ENCODE measurements at regions not wholly inside any gene's neighbourhood (a gene's known extent, or its start where the extent isn't known, plus 50 kb on each side); places are given as distances from the start of the nearest gene placed in this dataset.

- Mint-ChIP-seq H3K27me3 (ENCODE audit: insufficient read depth, low read depth, poor library complexity) (peaks cover 2% of the 10 kb centered on the region), H3K36me3 (ENCODE audit: low read depth) (peaks cover 16% of the 10 kb centered on the region; the same call in 2 of the 3 replicates), H3K4me1 (no peaks in the 10 kb centered on the region), H3K4me3 (no peak overlapping the region), H3K27ac (no peak overlapping the region), H3K9me3 (peaks cover 34% of the 10 kb centered on the region)
- Histone ChIP-seq H3K27me3 (ENCODE audit: insufficient read depth) (no peaks in the 10 kb centered on the region), H3K4me1 (ENCODE audit: insufficient read depth) (no peaks in the 10 kb centered on the region), H3K9me2 (ENCODE audit: insufficient read depth) (no peaks in the 10 kb centered on the region; the same call in 1 of the 2 replicates), H3K79me2 (replicated peaks; ENCODE audit: insufficient read depth) (no peaks in the 10 kb centered on the region), H3K4me3 (no peak overlapping the region), H4K20me1 (replicated peaks; ENCODE audit: insufficient read depth) (no peaks in the 10 kb centered on the region), H3F3A (replicated peaks; ENCODE audit: low read depth) (no peaks in the 10 kb centered on the region), H3K4me2 (no peak overlapping the region), H2AFZ (no peak overlapping the region), H3K36me3 (ENCODE audit: insufficient read depth) (no peaks in the 10 kb centered on the region; the same call in 1 of the 2 replicates), H3K27ac (ENCODE audit: low read depth) (no peak overlapping the region)
- ATAC-seq = no peak
- TF ChIP-seq, protein P1, sequence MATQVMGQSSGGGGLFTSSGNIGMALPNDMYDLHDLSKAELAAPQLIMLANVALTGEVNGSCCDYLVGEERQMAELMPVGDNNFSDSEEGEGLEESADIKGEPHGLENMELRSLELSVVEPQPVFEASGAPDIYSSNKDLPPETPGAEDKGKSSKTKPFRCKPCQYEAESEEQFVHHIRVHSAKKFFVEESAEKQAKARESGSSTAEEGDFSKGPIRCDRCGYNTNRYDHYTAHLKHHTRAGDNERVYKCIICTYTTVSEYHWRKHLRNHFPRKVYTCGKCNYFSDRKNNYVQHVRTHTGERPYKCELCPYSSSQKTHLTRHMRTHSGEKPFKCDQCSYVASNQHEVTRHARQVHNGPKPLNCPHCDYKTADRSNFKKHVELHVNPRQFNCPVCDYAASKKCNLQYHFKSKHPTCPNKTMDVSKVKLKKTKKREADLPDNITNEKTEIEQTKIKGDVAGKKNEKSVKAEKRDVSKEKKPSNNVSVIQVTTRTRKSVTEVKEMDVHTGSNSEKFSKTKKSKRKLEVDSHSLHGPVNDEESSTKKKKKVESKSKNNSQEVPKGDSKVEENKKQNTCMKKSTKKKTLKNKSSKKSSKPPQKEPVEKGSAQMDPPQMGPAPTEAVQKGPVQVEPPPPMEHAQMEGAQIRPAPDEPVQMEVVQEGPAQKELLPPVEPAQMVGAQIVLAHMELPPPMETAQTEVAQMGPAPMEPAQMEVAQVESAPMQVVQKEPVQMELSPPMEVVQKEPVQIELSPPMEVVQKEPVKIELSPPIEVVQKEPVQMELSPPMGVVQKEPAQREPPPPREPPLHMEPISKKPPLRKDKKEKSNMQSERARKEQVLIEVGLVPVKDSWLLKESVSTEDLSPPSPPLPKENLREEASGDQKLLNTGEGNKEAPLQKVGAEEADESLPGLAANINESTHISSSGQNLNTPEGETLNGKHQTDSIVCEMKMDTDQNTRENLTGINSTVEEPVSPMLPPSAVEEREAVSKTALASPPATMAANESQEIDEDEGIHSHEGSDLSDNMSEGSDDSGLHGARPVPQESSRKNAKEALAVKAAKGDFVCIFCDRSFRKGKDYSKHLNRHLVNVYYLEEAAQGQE (IDR thresholded peaks at IDR 0.05; ENCODE audit: unreplicated experiment) = no peak
- TF ChIP-seq STAT1 (IDR thresholded peaks at IDR 0.05; ENCODE audit: unreplicated experiment) = no peak
- TF ChIP-seq EZH2 (IDR thresholded peaks at IDR 0.05; ENCODE audit: low read depth, unreplicated experiment) = no peak
- no peak for TF ChIP-seq ZNF331 (CRISPR knock-in tag; IDR thresholded peaks at IDR 0.05; ENCODE audit: low read depth)
- TF ChIP-seq JUNB (IDR thresholded peaks at IDR 0.05; ENCODE audit: unreplicated experiment) = no peak
- no peak for TF ChIP-seq POLR2AphosphoS5 (IDR thresholded peaks at IDR 0.05; ENCODE audit: low read depth)
- TF ChIP-seq ETS1 (IDR thresholded peaks at IDR 0.05) = no peak
- no peak for TF ChIP-seq EZH2phosphoT487 (IDR thresholded peaks at IDR 0.05; ENCODE audit: unreplicated experiment)
- TF ChIP-seq CREB1 (CRISPR knock-in tag; IDR thresholded peaks at IDR 0.05; ENCODE audit: low read depth) = no peak
- no peak for TF ChIP-seq ZNF114 (CRISPR knock-in tag; IDR thresholded peaks at IDR 0.05)
- no peak for TF ChIP-seq CTCF (conservative IDR thresholded peaks at IDR 0.05; ENCODE audit: low read depth in 2 of 2)
- TF ChIP-seq NANOG (IDR thresholded peaks at IDR 0.05; ENCODE audit: borderline replicate concordance) = no peak
- TF ChIP-seq, protein P2, sequence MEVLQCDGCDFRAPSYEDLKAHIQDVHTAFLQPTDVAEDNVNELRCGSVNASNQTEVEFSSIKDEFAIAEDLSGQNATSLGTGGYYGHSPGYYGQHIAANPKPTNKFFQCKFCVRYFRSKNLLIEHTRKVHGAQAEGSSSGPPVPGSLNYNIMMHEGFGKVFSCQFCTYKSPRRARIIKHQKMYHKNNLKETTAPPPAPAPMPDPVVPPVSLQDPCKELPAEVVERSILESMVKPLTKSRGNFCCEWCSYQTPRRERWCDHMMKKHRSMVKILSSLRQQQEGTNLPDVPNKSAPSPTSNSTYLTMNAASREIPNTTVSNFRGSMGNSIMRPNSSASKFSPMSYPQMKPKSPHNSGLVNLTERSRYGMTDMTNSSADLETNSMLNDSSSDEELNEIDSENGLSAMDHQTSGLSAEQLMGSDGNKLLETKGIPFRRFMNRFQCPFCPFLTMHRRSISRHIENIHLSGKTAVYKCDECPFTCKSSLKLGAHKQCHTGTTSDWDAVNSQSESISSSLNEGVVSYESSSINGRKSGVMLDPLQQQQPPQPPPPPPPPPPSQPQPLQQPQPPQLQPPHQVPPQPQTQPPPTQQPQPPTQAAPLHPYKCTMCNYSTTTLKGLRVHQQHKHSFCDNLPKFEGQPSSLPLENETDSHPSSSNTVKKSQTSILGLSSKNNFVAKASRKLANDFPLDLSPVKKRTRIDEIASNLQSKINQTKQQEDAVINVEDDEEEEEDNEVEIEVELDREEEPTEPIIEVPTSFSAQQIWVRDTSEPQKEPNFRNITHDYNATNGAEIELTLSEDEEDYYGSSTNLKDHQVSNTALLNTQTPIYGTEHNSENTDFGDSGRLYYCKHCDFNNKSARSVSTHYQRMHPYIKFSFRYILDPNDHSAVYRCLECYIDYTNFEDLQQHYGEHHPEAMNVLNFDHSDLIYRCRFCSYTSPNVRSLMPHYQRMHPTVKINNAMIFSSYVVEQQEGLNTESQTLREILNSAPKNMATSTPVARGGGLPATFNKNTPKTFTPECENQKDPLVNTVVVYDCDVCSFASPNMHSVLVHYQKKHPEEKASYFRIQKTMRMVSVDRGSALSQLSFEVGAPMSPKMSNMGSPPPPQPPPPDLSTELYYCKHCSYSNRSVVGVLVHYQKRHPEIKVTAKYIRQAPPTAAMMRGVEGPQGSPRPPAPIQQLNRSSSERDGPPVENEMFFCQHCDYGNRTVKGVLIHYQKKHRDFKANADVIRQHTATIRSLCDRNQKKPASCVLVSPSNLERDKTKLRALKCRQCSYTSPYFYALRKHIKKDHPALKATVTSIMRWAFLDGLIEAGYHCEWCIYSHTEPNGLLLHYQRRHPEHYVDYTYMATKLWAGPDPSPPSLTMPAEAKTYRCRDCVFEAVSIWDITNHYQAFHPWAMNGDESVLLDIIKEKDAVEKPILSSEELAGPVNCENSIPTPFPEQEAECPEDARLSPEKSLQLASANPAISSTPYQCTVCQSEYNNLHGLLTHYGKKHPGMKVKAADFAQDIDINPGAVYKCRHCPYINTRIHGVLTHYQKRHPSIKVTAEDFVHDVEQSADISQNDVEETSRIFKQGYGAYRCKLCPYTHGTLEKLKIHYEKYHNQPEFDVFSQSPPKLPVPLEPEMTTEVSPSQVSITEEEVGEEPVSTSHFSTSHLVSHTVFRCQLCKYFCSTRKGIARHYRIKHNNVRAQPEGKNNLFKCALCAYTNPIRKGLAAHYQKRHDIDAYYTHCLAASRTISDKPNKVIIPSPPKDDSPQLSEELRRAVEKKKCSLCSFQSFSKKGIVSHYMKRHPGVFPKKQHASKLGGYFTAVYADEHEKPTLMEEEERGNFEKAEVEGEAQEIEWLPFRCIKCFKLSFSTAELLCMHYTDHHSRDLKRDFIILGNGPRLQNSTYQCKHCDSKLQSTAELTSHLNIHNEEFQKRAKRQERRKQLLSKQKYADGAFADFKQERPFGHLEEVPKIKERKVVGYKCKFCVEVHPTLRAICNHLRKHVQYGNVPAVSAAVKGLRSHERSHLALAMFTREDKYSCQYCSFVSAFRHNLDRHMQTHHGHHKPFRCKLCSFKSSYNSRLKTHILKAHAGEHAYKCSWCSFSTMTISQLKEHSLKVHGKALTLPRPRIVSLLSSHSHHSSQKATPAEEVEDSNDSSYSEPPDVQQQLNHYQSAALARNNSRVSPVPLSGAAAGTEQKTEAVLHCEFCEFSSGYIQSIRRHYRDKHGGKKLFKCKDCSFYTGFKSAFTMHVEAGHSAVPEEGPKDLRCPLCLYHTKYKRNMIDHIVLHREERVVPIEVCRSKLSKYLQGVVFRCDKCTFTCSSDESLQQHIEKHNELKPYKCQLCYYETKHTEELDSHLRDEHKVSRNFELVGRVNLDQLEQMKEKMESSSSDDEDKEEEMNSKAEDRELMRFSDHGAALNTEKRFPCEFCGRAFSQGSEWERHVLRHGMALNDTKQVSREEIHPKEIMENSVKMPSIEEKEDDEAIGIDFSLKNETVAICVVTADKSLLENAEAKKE (CRISPR knock-in tag; IDR thresholded peaks at IDR 0.05) = no peak
- no peak for DNase-seq (ENCODE audit: low spot score)
These were observed 259.7 kb downstream of the INSC start for GRCh38 chr11:15374418-15374817.
